ENCODE measurements at regions not wholly inside any gene's neighbourhood (a gene's known extent, or its start where the extent isn't known, plus 50 kb on each side); places are given as distances from the start of the nearest gene placed in this dataset.
"Not testable (repeated sequence)": the region's sequence is repeated elsewhere in the genome, so short reads cannot be mapped to it uniquely, and the experiment has no call there.

GRCh38 chr4:13761581-13761980 is 134.1 kb upstream of the BOD1L1 start:
- not testable (repeated sequence) for H3K4me3 ChIP-seq; H3F3A ChIP-seq (replicated peaks; ENCODE audit: low read depth); H3K4me3 Mint-ChIP-seq; H2AFZ ChIP-seq; H3K4me1 ChIP-seq (ENCODE audit: insufficient read depth); H3K27ac ChIP-seq (ENCODE audit: low read depth); H3K79me2 ChIP-seq (replicated peaks; ENCODE audit: insufficient read depth); H3K27me3 ChIP-seq (ENCODE audit: insufficient read depth); H3K4me2 ChIP-seq; H4K20me1 ChIP-seq (replicated peaks; ENCODE audit: insufficient read depth); H3K36me3 ChIP-seq (ENCODE audit: insufficient read depth); H3K27me3 Mint-ChIP-seq (ENCODE audit: insufficient read depth, low read depth, poor library complexity); H3K27ac Mint-ChIP-seq; H3K4me1 Mint-ChIP-seq; DNase-seq (ENCODE audit: low spot score); ATAC-seq
- Mint-ChIP-seq H3K9me3 (peaks cover 54% of the 10 kb centered on the region), H3K36me3 (ENCODE audit: low read depth) (peaks cover 23% of the 10 kb centered on the region)
- H3K9me2 ChIP-seq (ENCODE audit: insufficient read depth): peaks cover 13% of the 10 kb centered on the region; the same call in 1 of the 2 replicates

DNA sequence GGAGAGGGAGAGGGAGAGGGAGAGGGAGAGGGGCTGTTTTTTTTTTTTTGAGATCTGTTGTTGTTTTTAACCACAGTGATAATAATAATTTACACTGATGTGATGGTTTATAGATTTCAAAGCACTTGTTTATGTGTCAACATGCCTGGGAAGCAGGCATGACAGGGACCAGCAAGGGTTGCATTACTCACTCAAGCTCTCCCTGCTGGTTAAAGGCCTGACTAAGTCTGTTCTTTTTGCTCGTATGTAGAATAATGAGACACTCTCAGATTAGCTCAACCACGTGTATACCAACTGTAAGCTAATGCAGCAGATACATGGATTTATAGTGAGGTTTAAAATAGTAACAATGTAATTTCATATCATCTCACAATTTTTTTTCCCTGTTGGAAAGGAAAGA is 134.6 kb upstream of the BOD1L1 start:
- H4K20me1 ChIP-seq (replicated peaks; ENCODE audit: insufficient read depth): no peaks in the 10 kb centered on the region
- H3K9me2 ChIP-seq (ENCODE audit: insufficient read depth): peaks cover 13% of the 10 kb centered on the region; the same call in 1 of the 2 replicates
- Mint-ChIP-seq H3K4me3 (no peak overlapping the region), H3K9me3 (peaks cover 54% of the 10 kb centered on the region), H3K27ac (no peak overlapping the region), H3K4me1 (no peaks in the 10 kb centered on the region), H3K36me3 (ENCODE audit: low read depth) (peaks cover 23% of the 10 kb centered on the region), H3K27me3 (ENCODE audit: insufficient read depth, low read depth, poor library complexity) (no peaks in the 10 kb centered on the region)
- no peak for TF ChIP-seq ZNF331 (CRISPR knock-in tag; IDR thresholded peaks at IDR 0.05; ENCODE audit: low read depth)
- TF ChIP-seq STAT1 (IDR thresholded peaks at IDR 0.05; ENCODE audit: unreplicated experiment): no peak
- no peak for TF ChIP-seq EZH2 (IDR thresholded peaks at IDR 0.05; ENCODE audit: low read depth, unreplicated experiment)
- TF ChIP-seq JUNB (IDR thresholded peaks at IDR 0.05; ENCODE audit: unreplicated experiment): no peak
- TF ChIP-seq, protein P1, sequence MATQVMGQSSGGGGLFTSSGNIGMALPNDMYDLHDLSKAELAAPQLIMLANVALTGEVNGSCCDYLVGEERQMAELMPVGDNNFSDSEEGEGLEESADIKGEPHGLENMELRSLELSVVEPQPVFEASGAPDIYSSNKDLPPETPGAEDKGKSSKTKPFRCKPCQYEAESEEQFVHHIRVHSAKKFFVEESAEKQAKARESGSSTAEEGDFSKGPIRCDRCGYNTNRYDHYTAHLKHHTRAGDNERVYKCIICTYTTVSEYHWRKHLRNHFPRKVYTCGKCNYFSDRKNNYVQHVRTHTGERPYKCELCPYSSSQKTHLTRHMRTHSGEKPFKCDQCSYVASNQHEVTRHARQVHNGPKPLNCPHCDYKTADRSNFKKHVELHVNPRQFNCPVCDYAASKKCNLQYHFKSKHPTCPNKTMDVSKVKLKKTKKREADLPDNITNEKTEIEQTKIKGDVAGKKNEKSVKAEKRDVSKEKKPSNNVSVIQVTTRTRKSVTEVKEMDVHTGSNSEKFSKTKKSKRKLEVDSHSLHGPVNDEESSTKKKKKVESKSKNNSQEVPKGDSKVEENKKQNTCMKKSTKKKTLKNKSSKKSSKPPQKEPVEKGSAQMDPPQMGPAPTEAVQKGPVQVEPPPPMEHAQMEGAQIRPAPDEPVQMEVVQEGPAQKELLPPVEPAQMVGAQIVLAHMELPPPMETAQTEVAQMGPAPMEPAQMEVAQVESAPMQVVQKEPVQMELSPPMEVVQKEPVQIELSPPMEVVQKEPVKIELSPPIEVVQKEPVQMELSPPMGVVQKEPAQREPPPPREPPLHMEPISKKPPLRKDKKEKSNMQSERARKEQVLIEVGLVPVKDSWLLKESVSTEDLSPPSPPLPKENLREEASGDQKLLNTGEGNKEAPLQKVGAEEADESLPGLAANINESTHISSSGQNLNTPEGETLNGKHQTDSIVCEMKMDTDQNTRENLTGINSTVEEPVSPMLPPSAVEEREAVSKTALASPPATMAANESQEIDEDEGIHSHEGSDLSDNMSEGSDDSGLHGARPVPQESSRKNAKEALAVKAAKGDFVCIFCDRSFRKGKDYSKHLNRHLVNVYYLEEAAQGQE (IDR thresholded peaks at IDR 0.05; ENCODE audit: unreplicated experiment): no peak
- no peak for TF ChIP-seq CTCF (conservative IDR thresholded peaks at IDR 0.05; ENCODE audit: low read depth in 2 of 2)
- no peak for TF ChIP-seq CREB1 (CRISPR knock-in tag; IDR thresholded peaks at IDR 0.05; ENCODE audit: low read depth)
- no peak for TF ChIP-seq POLR2AphosphoS5 (IDR thresholded peaks at IDR 0.05; ENCODE audit: low read depth)
- no peak for TF ChIP-seq ETS1 (IDR thresholded peaks at IDR 0.05)
- TF ChIP-seq ZNF114 (CRISPR knock-in tag; IDR thresholded peaks at IDR 0.05): no peak
- H3K79me2 ChIP-seq (replicated peaks; ENCODE audit: insufficient read depth): no peaks in the 10 kb centered on the region
- no peaks in the 10 kb centered on the region for H3K36me3 ChIP-seq (ENCODE audit: insufficient read depth)
- no peak overlapping the region for H3K27ac ChIP-seq (ENCODE audit: low read depth)
- DNase-seq (ENCODE audit: low spot score): no peak
- H2AFZ ChIP-seq: no peak overlapping the region
- no peaks in the 10 kb centered on the region for H3K4me1 ChIP-seq (ENCODE audit: insufficient read depth)
- no peak for ATAC-seq
- H3K4me2 ChIP-seq: no peak overlapping the region
- no peaks in the 10 kb centered on the region for H3F3A ChIP-seq (replicated peaks; ENCODE audit: low read depth)
- H3K4me3 ChIP-seq: no peak overlapping the region
- H3K27me3 ChIP-seq (ENCODE audit: insufficient read depth): no peaks in the 10 kb centered on the region

Data from GM23338 (cell line).